Loucy (cell line): ENCODE measurements at regions not wholly inside any gene's neighbourhood (a gene's known extent, or its start where the extent isn't known, plus 50 kb on each side); places are given as distances from the start of the nearest gene placed in this dataset.

Source experiments
- H2AFZ ChIP-seq: fragments of 200-600 bp; sonication (generic); 2 replicates; pipeline ENCODE4 v1.6.0; 2016; ENCODE audit warnings: antibody characterized with exemption, mild to moderate bottlenecking, low read length, moderate library complexity
- H3F3A ChIP-seq: fragments of 200-600 bp; 2 replicates; pipeline ENCODE4 v1.6.0; 2016; ENCODE audit warnings: antibody characterized with exemption, low read depth, mild to moderate bottlenecking
- H3K27me3 ChIP-seq: fragments of 200-600 bp; sonication (generic); 2 replicates; pipeline ENCODE4 v1.6.1; 2014; ENCODE audit warnings: low read length, mild to moderate bottlenecking; ENCODE audit not compliant: insufficient read depth, poor library complexity, severe bottlenecking
- H3K36me3 ChIP-seq: fragments of 200-600 bp; sonication (generic); 2 replicates; pipeline ENCODE4 v1.6.1; 2016; ENCODE audit warnings: low read length; ENCODE audit not compliant: insufficient read depth
- H3K4me1 ChIP-seq: fragments of 200-600 bp; sonication (generic); 2 replicates; pipeline ENCODE4 v1.5.1; 2014; ENCODE audit warnings: low read length, mild to moderate bottlenecking; ENCODE audit not compliant: insufficient read depth, poor library complexity, severe bottlenecking
- H3K4me2 ChIP-seq: fragments of 200-600 bp; sonication (generic); 2 replicates; pipeline ENCODE4 v1.6.0; 2014; ENCODE audit warnings: antibody characterized with exemption, low read length, low read depth, mild to moderate bottlenecking; ENCODE audit not compliant: poor library complexity, severe bottlenecking
- H3K4me3 ChIP-seq: fragments of 200-600 bp; sonication (generic); 2 replicates; pipeline ENCODE4 v1.5.1; 2014; ENCODE audit warnings: low read length, mild to moderate bottlenecking, mixed read lengths; ENCODE audit not compliant: poor library complexity, severe bottlenecking
- H3K79me2 ChIP-seq: fragments of 200-600 bp; sonication (generic); 2 replicates; pipeline ENCODE4 v1.6.1; 2014; ENCODE audit warnings: low read length; ENCODE audit not compliant: insufficient read depth
- H3K9ac ChIP-seq: fragments of 200-600 bp; sonication (generic); 2 replicates; pipeline ENCODE4 v1.6.0; 2014; ENCODE audit warnings: mild to moderate bottlenecking, low read depth, low read length, moderate library complexity; ENCODE audit not compliant: poor library complexity, severe bottlenecking
- H3K9me2 ChIP-seq: fragments of 200-600 bp; sonication (generic); replicated peaks from 2 replicates; pipeline ENCODE4 v1.6.1; 2016; ENCODE audit warnings: low read depth, low read length, mixed read lengths
- H3K9me3 ChIP-seq: fragments of 200-600 bp; sonication (generic); 2 replicates; pipeline ENCODE4 v1.6.1; 2014; ENCODE audit warnings: mild to moderate bottlenecking, antibody characterized with exemption, low read length, low read depth; ENCODE audit not compliant: insufficient read depth
- H4K20me1 ChIP-seq: fragments of 200-600 bp; sonication (generic); 2 replicates; pipeline ENCODE4 v1.6.0; 2014; ENCODE audit warnings: antibody characterized with exemption, low read length, mild to moderate bottlenecking; ENCODE audit not compliant: insufficient read depth, poor library complexity, severe bottlenecking
- EZH2phosphoT487 ChIP-seq: fragments of 200-600 bp; IDR thresholded peaks from 2 replicates; pipeline ENCODE4 v1.6.1; 2018; ENCODE audit warnings: antibody characterized with exemption, mild to moderate bottlenecking, moderate library complexity, borderline replicate concordance
- TF ChIP-seq, protein P1 (sequence below): fragments of 200-600 bp; sonication (generic); conservative IDR thresholded peaks from 2 replicates; pipeline ENCODE4 v1.5.1; 2014; ENCODE audit warnings: mild to moderate bottlenecking, antibody characterized with exemption, low read length

DNA sequence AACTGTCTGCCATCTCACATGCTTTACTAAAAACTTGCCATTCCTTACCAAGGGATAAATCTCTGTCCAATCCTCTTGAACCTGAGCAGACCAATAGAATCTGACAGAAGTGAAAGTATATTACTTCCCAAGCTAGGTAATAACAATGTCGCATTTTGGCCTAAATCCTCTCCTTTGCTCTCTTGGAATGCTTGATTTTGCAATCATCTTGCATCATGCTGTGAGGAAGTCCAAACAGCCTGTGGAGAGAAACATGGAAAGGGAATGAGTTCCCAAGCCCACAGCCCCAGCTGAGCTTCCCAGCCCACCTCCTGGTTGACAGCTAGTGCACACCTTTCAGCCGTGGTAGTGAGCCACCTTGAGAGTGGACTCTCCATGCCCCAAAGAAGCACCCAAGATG, 540.6 kb downstream of the STK39 start:
- no peak overlapping the region for H3K9ac ChIP-seq
- H3K9me3 ChIP-seq, result no peaks in the 10 kb centered on the region
- no peaks in the 10 kb centered on the region for H3F3A ChIP-seq
- H2AFZ ChIP-seq, result no peak overlapping the region
- H3K36me3 ChIP-seq, result no peaks in the 10 kb centered on the region
- H3K4me3 ChIP-seq, result no peak overlapping the region
- no peaks in the 10 kb centered on the region for H3K27me3 ChIP-seq
- no peaks in the 10 kb centered on the region for H3K4me1 ChIP-seq
- H3K4me2 ChIP-seq, result no peak overlapping the region
- TF ChIP-seq, protein P1, sequence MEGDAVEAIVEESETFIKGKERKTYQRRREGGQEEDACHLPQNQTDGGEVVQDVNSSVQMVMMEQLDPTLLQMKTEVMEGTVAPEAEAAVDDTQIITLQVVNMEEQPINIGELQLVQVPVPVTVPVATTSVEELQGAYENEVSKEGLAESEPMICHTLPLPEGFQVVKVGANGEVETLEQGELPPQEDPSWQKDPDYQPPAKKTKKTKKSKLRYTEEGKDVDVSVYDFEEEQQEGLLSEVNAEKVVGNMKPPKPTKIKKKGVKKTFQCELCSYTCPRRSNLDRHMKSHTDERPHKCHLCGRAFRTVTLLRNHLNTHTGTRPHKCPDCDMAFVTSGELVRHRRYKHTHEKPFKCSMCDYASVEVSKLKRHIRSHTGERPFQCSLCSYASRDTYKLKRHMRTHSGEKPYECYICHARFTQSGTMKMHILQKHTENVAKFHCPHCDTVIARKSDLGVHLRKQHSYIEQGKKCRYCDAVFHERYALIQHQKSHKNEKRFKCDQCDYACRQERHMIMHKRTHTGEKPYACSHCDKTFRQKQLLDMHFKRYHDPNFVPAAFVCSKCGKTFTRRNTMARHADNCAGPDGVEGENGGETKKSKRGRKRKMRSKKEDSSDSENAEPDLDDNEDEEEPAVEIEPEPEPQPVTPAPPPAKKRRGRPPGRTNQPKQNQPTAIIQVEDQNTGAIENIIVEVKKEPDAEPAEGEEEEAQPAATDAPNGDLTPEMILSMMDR, result no peak
- no peak for TF ChIP-seq EZH2phosphoT487
- H4K20me1 ChIP-seq, result no peaks in the 10 kb centered on the region
- H3K79me2 ChIP-seq, result no peaks in the 10 kb centered on the region
- H3K9me2 ChIP-seq, result no peaks in the 10 kb centered on the region

DNA sequence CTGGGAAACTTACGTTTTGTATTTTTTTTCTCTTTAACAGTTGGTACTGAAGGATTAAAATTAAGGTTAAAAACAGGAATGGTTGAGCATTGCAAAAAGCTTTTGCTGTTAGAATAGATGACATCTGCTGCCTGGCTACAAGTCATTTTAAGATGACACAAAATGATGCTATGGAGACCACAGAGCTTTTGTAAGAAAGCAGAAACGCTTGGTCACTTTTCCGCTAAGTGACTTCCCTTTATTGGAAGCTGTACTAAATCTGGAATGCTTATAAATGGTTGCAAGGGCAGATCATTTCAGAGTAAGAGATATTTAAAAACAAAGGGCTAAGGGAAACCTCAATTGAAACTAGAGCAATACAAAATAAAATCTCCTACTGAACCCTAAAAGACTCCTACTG, 544.0 kb downstream of the STK39 start:
- no peaks in the 10 kb centered on the region for H4K20me1 ChIP-seq
- TF ChIP-seq EZH2phosphoT487, result no peak
- TF ChIP-seq, protein P1, result no peak
- H2AFZ ChIP-seq, result no peak overlapping the region
- no peak overlapping the region for H3K4me3 ChIP-seq
- no peaks in the 10 kb centered on the region for H3K4me1 ChIP-seq
- no peak overlapping the region for H3K4me2 ChIP-seq
- H3K9me3 ChIP-seq, result no peaks in the 10 kb centered on the region
- no peaks in the 10 kb centered on the region for H3K27me3 ChIP-seq
- no peaks in the 10 kb centered on the region for H3K9me2 ChIP-seq
- H3F3A ChIP-seq, result no peaks in the 10 kb centered on the region
- H3K9ac ChIP-seq, result no peak overlapping the region
- no peaks in the 10 kb centered on the region for H3K36me3 ChIP-seq
- no peaks in the 10 kb centered on the region for H3K79me2 ChIP-seq

DNA sequence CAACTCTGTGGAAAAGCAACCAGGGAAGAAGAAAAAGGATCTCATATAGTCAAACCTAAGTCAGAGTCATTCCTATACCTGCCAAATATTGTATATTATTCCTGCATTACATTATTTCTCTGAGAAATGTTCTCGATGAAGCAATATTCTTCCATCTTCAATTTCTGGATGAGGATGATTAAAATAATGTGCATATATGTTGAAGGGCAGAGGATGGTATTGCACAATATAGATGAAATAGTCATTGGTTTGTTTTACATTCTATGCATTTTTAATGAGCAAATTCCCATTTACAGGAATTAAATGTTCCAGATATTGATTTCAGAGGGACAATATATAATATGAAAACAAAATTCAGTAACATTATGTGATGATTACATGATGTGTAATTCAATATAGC, 545.2 kb downstream of the STK39 start:
- H3K4me2 ChIP-seq, result no peak overlapping the region
- no peak overlapping the region for H2AFZ ChIP-seq
- no peaks in the 10 kb centered on the region for H3K27me3 ChIP-seq
- no peaks in the 10 kb centered on the region for H3K36me3 ChIP-seq
- H3K9ac ChIP-seq, result no peak overlapping the region
- no peaks in the 10 kb centered on the region for H4K20me1 ChIP-seq
- H3K9me2 ChIP-seq, result no peaks in the 10 kb centered on the region
- H3F3A ChIP-seq, result no peaks in the 10 kb centered on the region
- no peak overlapping the region for H3K4me3 ChIP-seq
- no peaks in the 10 kb centered on the region for H3K9me3 ChIP-seq
- H3K79me2 ChIP-seq, result no peaks in the 10 kb centered on the region
- no peaks in the 10 kb centered on the region for H3K4me1 ChIP-seq
- TF ChIP-seq EZH2phosphoT487, result no peak
- TF ChIP-seq, protein P1, result no peak
